Caco-2 (cell line): ENCODE measurements at regions not wholly inside any gene's neighbourhood (a gene's known extent, or its start where the extent isn't known, plus 50 kb on each side); places are given as distances from the start of the nearest gene placed in this dataset.

ENCODE experiments used
- BruUV-seq: library from RNA; stranded (reverse); fragments of 400-500 nt; replicated peaks from 2 replicates; lab custom pipeline; 2021; lab: Mats Ljungman, UMichigan
- CTCF ChIA-PET: fragments of 300-600 bp; sonication (Branson Sonifier 250); formaldehyde crosslinking; loops from one replicate; lab custom pipeline; 2022; ENCODE audit warnings: antibody characterized with exemption; lab: Charles Lee
- POLR2A ChIA-PET: fragments of 300-600 bp; sonication (Branson Sonifier 250); formaldehyde crosslinking; loops from one replicate; lab custom pipeline; 2022; ENCODE audit warnings: antibody characterized with exemption; lab: Charles Lee
- DNase-seq, 2 experiments: peaks; one replicate each; pipeline versions ENCODE4 v3.0.0 to v3.0.0-alpha.2; 2020 to 2022
- H3K27me3 ChIP-seq: replicated peaks from 2 replicates; pipeline ENCODE4 v1.6.0; 2011; ENCODE audit warnings: low read length; ENCODE audit not compliant: control insufficient read depth, insufficient read depth
- H3K36me3 ChIP-seq: 2 replicates; pipeline ENCODE4 v1.5.1; 2011; ENCODE audit warnings: low read length; ENCODE audit not compliant: control insufficient read depth, insufficient read depth
- H3K4me1 ChIP-seq: fragments of 250-450 bp; sonication (Bioruptor Pico); 2 replicates; pipeline ENCODE4 v1.5.1; 2020; ENCODE audit warnings: mild to moderate bottlenecking
- H3K4me3 ChIP-seq: 2 replicates; pipeline ENCODE4 v1.5.1; 2011; ENCODE audit warnings: low read depth, mild to moderate bottlenecking, control low read depth, low read length
- H3K9me3 ChIP-seq: fragments of 250-450 bp; sonication (Bioruptor Pico); 2 replicates; pipeline ENCODE4 v1.5.1; 2020; ENCODE audit warnings: mild to moderate bottlenecking, moderate library complexity
- H3K27ac Mint-ChIP-seq: one replicate; pipeline ENCODE4 v1.8.0; 2022; ENCODE audit warnings: mixed read lengths; ENCODE audit not compliant: unreplicated experiment
- H3K27me3 Mint-ChIP-seq: one replicate; pipeline ENCODE4 v1.8.0; 2022; ENCODE audit warnings: mixed read lengths; ENCODE audit not compliant: insufficient read depth, unreplicated experiment
- H3K36me3 Mint-ChIP-seq: one replicate; pipeline ENCODE4 v1.8.0; 2022; ENCODE audit warnings: mild to moderate bottlenecking, mixed read lengths; ENCODE audit not compliant: insufficient read depth, unreplicated experiment
- H3K4me1 Mint-ChIP-seq: one replicate; pipeline ENCODE4 v1.8.0; 2022; ENCODE audit warnings: low read depth, mixed read lengths; ENCODE audit not compliant: unreplicated experiment
- H3K4me3 Mint-ChIP-seq: one replicate; pipeline ENCODE4 v1.8.0; 2022; ENCODE audit warnings: mild to moderate bottlenecking, moderate library complexity, mixed read lengths; ENCODE audit not compliant: unreplicated experiment
- H3K9me3 Mint-ChIP-seq: one replicate; pipeline ENCODE4 v1.8.0; 2022; ENCODE audit warnings: mixed read lengths; ENCODE audit not compliant: unreplicated experiment
- intact Hi-C: fragments of 100-400 bp; cut with micrococcal nuclease; formaldehyde crosslinking; loops from one replicate; pipeline ENCODE4 v1.10.0; 2022; ENCODE audit not compliant: unreplicated experiment
- TF ChIP-seq, protein P1 (sequence below), 2 experiments: fragments of 200-600 bp in 1 of 2; IDR thresholded peaks; 1 replicate in 1 of 2; 2 replicates in 1 of 2; pipeline versions ENCODE4 v1.5.1 to v1.8.0; 2011 to 2022; ENCODE audit warnings: antibody characterized with exemption in 1 of 2, control low read depth in 1 of 2, inconsistent platforms in 1 of 2, low read depth in 1 of 2, low read length in 1 of 2, mild to moderate bottlenecking in 1 of 2, moderate library complexity in 1 of 2; ENCODE audit not compliant: insufficient read depth in 1 of 2, severe bottlenecking in 1 of 2, unreplicated experiment in 1 of 2

GRCh38 chr1:234989479-234990327, 138.9 kb downstream of the TOMM20 start:
- Histone ChIP-seq H3K9me3 (no peaks in the 10 kb centered on the region), H3K4me3 (no peak overlapping the region), H3K27me3 (no peaks in the 10 kb centered on the region), H3K36me3 (no peaks in the 10 kb centered on the region), H3K4me1 (peaks cover 42% of the 10 kb centered on the region)
- H3K36me3 Mint-ChIP-seq = peaks cover 12% of the 10 kb centered on the region
- TF ChIP-seq, protein P1, sequence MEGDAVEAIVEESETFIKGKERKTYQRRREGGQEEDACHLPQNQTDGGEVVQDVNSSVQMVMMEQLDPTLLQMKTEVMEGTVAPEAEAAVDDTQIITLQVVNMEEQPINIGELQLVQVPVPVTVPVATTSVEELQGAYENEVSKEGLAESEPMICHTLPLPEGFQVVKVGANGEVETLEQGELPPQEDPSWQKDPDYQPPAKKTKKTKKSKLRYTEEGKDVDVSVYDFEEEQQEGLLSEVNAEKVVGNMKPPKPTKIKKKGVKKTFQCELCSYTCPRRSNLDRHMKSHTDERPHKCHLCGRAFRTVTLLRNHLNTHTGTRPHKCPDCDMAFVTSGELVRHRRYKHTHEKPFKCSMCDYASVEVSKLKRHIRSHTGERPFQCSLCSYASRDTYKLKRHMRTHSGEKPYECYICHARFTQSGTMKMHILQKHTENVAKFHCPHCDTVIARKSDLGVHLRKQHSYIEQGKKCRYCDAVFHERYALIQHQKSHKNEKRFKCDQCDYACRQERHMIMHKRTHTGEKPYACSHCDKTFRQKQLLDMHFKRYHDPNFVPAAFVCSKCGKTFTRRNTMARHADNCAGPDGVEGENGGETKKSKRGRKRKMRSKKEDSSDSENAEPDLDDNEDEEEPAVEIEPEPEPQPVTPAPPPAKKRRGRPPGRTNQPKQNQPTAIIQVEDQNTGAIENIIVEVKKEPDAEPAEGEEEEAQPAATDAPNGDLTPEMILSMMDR (IDR thresholded peaks at IDR 0.05; ENCODE audit: insufficient read depth in 1 of 2, low read depth in 1 of 2, low read length in 1 of 2, severe bottlenecking in 1 of 2, unreplicated experiment in 1 of 2) = no peak
- ChIA-PET POLR2A (no interaction called here), CTCF (no interaction called here)
- H3K27ac Mint-ChIP-seq = no peak overlapping the region
- peaks cover 20% of the 10 kb centered on the region for H3K4me1 Mint-ChIP-seq
- no peaks in the 10 kb centered on the region for H3K27me3 Mint-ChIP-seq
- intact Hi-C loops = no loop called here
- no peaks in the 10 kb centered on the region for H3K9me3 Mint-ChIP-seq
- DNase-seq = no peak
- BruUV-seq = no TSS peak
- no peak overlapping the region for H3K4me3 Mint-ChIP-seq

DNA sequence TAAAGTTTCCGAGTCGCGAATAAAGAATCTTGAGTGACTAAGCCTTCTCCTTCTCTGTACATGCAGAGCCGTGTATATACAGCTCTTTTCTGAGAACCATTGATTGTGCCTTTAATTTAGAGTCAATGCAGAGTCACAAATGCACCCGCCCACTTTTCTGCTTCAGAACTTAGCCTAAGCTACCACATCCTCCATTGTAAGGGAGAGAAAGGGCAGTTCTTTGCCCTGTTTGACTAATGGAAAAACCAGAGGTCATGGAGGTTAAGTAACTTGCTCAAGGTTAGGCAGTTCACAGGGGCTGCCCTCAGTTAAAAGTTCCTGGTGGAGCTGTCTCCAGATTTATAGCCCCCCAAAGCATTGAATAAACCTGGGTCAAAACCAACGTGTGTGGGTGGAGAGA, 139.6 kb downstream of the TOMM20 start:
- Mint-ChIP-seq H3K9me3 (no peaks in the 10 kb centered on the region), H3K36me3 (peaks cover 12% of the 10 kb centered on the region), H3K4me1 (peaks cover 20% of the 10 kb centered on the region), H3K4me3 (no peak overlapping the region), H3K27me3 (no peaks in the 10 kb centered on the region), H3K27ac (no peak overlapping the region)
- H3K4me1 ChIP-seq = peaks cover 46% of the 10 kb centered on the region
- CTCF ChIA-PET = no interaction called here
- intact Hi-C loops = no loop called here
- no peak for DNase-seq
- BruUV-seq = no TSS peak
- no peaks in the 10 kb centered on the region for H3K27me3 ChIP-seq
- H3K9me3 ChIP-seq = no peaks in the 10 kb centered on the region
- TF ChIP-seq, protein P1 (IDR thresholded peaks at IDR 0.05; ENCODE audit: insufficient read depth in 1 of 2, low read depth in 1 of 2, low read length in 1 of 2, severe bottlenecking in 1 of 2, unreplicated experiment in 1 of 2) = no peak
- H3K4me3 ChIP-seq = no peak overlapping the region
- H3K36me3 ChIP-seq = no peaks in the 10 kb centered on the region
- POLR2A ChIA-PET = no interaction called here

- no peak for DNase-seq
- Mint-ChIP-seq H3K9me3 (no peaks in the 10 kb centered on the region), H3K4me1 (peaks cover 20% of the 10 kb centered on the region), H3K27ac (peak overlapping the region; percentile 92), H3K4me3 (no peak overlapping the region), H3K27me3 (no peaks in the 10 kb centered on the region), H3K36me3 (peaks cover 15% of the 10 kb centered on the region)
- Histone ChIP-seq H3K27me3 (no peaks in the 10 kb centered on the region), H3K4me1 (peaks cover 51% of the 10 kb centered on the region), H3K9me3 (no peaks in the 10 kb centered on the region), H3K36me3 (no peaks in the 10 kb centered on the region), H3K4me3 (no peak overlapping the region)
- intact Hi-C loops = no loop called here
- CTCF ChIA-PET = interaction anchor here (0.7 kb wide), 1 partner anchor 10 kb away, joined by 3 read pairs; no protein-coding TSS in a partner anchor
- POLR2A ChIA-PET = interaction anchor here (0.6 to 1.2 kb wide), 2 partner anchors 10 to 63 kb away, joined by 4 read pairs; no protein-coding TSS in a partner anchor
- BruUV-seq = no TSS peak
- TF ChIP-seq, protein P1 (IDR thresholded peaks at IDR 0.05; ENCODE audit: insufficient read depth in 1 of 2, low read depth in 1 of 2, low read length in 1 of 2, severe bottlenecking in 1 of 2, unreplicated experiment in 1 of 2) = no peak
Observed at GRCh38 chr1:234988536-234988935, 140.1 kb downstream of the TOMM20 start.
